ENCODE measurements at regions not wholly inside any gene's neighbourhood (a gene's known extent, or its start where the extent isn't known, plus 50 kb on each side); places are given as distances from the start of the nearest gene placed in this dataset.

GRCh38 chr2:49248506-49248905 lies 94.2 kb upstream of the FSHR start:
- POLR2A ChIA-PET: no interaction called here
- H3K4me2 ChIP-seq: no peak overlapping the region
- 0% methylated on average over 1 of the region's 1 CpG for WGBS (ENCODE audit: low lambda C conversion rate)

GRCh38 chr2:49241991-49242390 lies 87.7 kb upstream of the FSHR start:
- no peak overlapping the region for H3K27ac ChIP-seq (ENCODE audit: low read depth in 2 of 2, low read length in 1 of 2)
- H3K4me2 ChIP-seq: no peak overlapping the region
- no peaks in the 10 kb centered on the region for H3K9me3 ChIP-seq
- no peak for DNase-seq
- H3K9ac ChIP-seq: no peak overlapping the region
- no peaks in the 10 kb centered on the region for H3K27me3 ChIP-seq (ENCODE audit: insufficient read depth)
- no peak overlapping the region for H3K4me3 ChIP-seq (ENCODE audit: low read depth in 2 of 2, low read length in 1 of 2)
- no peaks in the 10 kb centered on the region for H4K20me1 ChIP-seq (ENCODE audit: insufficient read depth)
- CTCF ChIA-PET: no interaction called here
- no peaks in the 10 kb centered on the region for H3K9me2 ChIP-seq
- POLR2A ChIA-PET: no interaction called here
- no peaks in the 10 kb centered on the region for H3K79me2 ChIP-seq (ENCODE audit: insufficient read depth)
- H3K4me1 ChIP-seq (ENCODE audit: control insufficient read depth in 1 of 2, insufficient read depth in 2 of 2, low read depth in 1 of 2, low read length in 1 of 2): peaks cover 0 to 7% of the 10 kb centered on the region in 2 experiments; a peak in 1 of 4 replicates
- no peak overlapping the region for H2AFZ ChIP-seq (ENCODE audit: low read depth)
- H3F3A ChIP-seq (replicated peaks; ENCODE audit: insufficient read depth): no peaks in the 10 kb centered on the region
- H3K36me3 ChIP-seq (replicated peaks in 1 of 2; ENCODE audit: control insufficient read depth in 1 of 2, insufficient read depth in 2 of 2, low read length in 1 of 2): no peaks in the 10 kb centered on the region
- TF ChIP-seq GABPA (IDR thresholded peaks at IDR 0.05; ENCODE audit: low read depth): no peak

More at GRCh38 chr2:49248506-49248905, 94.2 kb upstream of the FSHR start:
- Histone ChIP-seq H3K27ac (ENCODE audit: low read depth in 2 of 2, low read length in 1 of 2) (no peak overlapping the region), H3K9ac (no peak overlapping the region), H3K27me3 (ENCODE audit: insufficient read depth) (no peaks in the 10 kb centered on the region), H3K9me2 (no peaks in the 10 kb centered on the region), H2AFZ (ENCODE audit: low read depth) (no peak overlapping the region), H3K36me3 (replicated peaks in 1 of 2; ENCODE audit: control insufficient read depth in 1 of 2, insufficient read depth in 2 of 2, low read length in 1 of 2) (no peaks in the 10 kb centered on the region), H3K79me2 (ENCODE audit: insufficient read depth) (no peaks in the 10 kb centered on the region), H4K20me1 (ENCODE audit: insufficient read depth) (no peaks in the 10 kb centered on the region), H3K4me3 (ENCODE audit: low read depth in 2 of 2, low read length in 1 of 2) (no peak overlapping the region), H3K9me3 (no peaks in the 10 kb centered on the region), H3F3A (replicated peaks; ENCODE audit: insufficient read depth) (no peaks in the 10 kb centered on the region), H3K4me1 (ENCODE audit: control insufficient read depth in 1 of 2, insufficient read depth in 2 of 2, low read depth in 1 of 2, low read length in 1 of 2) (no peaks in the 10 kb centered on the region)
- CTCF ChIA-PET: no interaction called here
- DNase-seq: no peak
- TF ChIP-seq FOSL2 (IDR thresholded peaks at IDR 0.05; ENCODE audit: borderline replicate concordance, low read depth) (0 out of 2 replicates have a peak, but pooled peaks have one; percentile 2), TCF12 (IDR thresholded peaks at IDR 0.05) (no peak)

- no peak for DNase-seq
- Histone ChIP-seq H3K79me2 (ENCODE audit: insufficient read depth) (no peaks in the 10 kb centered on the region), H3K27ac (ENCODE audit: low read depth in 2 of 2, low read length in 1 of 2) (no peak overlapping the region), H3K36me3 (replicated peaks in 1 of 2; ENCODE audit: control insufficient read depth in 1 of 2, insufficient read depth in 2 of 2, low read length in 1 of 2) (no peaks in the 10 kb centered on the region), H3K4me2 (no peak overlapping the region), H2AFZ (ENCODE audit: low read depth) (no peak overlapping the region), H3K9ac (no peak overlapping the region), H3F3A (replicated peaks; ENCODE audit: insufficient read depth) (no peaks in the 10 kb centered on the region), H3K27me3 (ENCODE audit: insufficient read depth) (no peaks in the 10 kb centered on the region), H3K9me3 (no peaks in the 10 kb centered on the region), H3K4me1 (ENCODE audit: control insufficient read depth in 1 of 2, insufficient read depth in 2 of 2, low read depth in 1 of 2, low read length in 1 of 2) (peaks cover 0 to 7% of the 10 kb centered on the region in 2 experiments; a peak in 1 of 4 replicates), H3K9me2 (no peaks in the 10 kb centered on the region), H4K20me1 (ENCODE audit: insufficient read depth) (no peaks in the 10 kb centered on the region), H3K4me3 (ENCODE audit: low read depth in 2 of 2, low read length in 1 of 2) (no peak overlapping the region)
- TF ChIP-seq GABPA (IDR thresholded peaks at IDR 0.05; ENCODE audit: low read depth) (no peak), ELF1 (IDR thresholded peaks at IDR 0.05) (no peak), NRF1 (IDR thresholded peaks at IDR 0.05; ENCODE audit: low read depth, low read length) (no peak), EP300 (IDR thresholded peaks at IDR 0.05; ENCODE audit: borderline replicate concordance in 1 of 2, low read depth in 1 of 2, low read length in 1 of 2) (no peak), REST (IDR thresholded peaks at IDR 0.05; ENCODE audit: low read depth, low read length) (no peak), SIN3A (IDR thresholded peaks at IDR 0.05; ENCODE audit: borderline replicate concordance, low read depth, low read length) (no peak), TCF12 (IDR thresholded peaks at IDR 0.05) (no peak), EZH2phosphoT487 (IDR thresholded peaks at IDR 0.05; ENCODE audit: borderline replicate concordance, low read depth) (no peak), TAF1 (IDR thresholded peaks at IDR 0.05; ENCODE audit: borderline replicate concordance, low read depth, low read length) (no peak), RXRA (IDR thresholded peaks at IDR 0.05; ENCODE audit: borderline replicate concordance, low read depth) (no peak), USF1 (IDR thresholded peaks at IDR 0.05; ENCODE audit: borderline replicate concordance, low read depth) (no peak), IRF3 (IDR thresholded peaks at IDR 0.05; ENCODE audit: low read depth, low read length) (no peak), JUND (IDR thresholded peaks at IDR 0.05) (no peak), FOSL2 (IDR thresholded peaks at IDR 0.05; ENCODE audit: borderline replicate concordance, low read depth) (no peak), RFX5 (IDR thresholded peaks at IDR 0.05; ENCODE audit: low read length) (no peak)
- POLR2A ChIA-PET: no interaction called here
- CTCF ChIA-PET: no interaction called here
These were observed 87.2 kb upstream of the FSHR start for GRCh38 chr2:49241501-49241900.

Data from SK-N-SH (cell line).